ENCODE measurements at regions not wholly inside any gene's neighbourhood (a gene's known extent, or its start where the extent isn't known, plus 50 kb on each side); places are given as distances from the start of the nearest gene placed in this dataset.

- TF ChIP-seq POLR2A (IDR thresholded peaks at IDR 0.05) (no peak), CTCF (IDR thresholded peaks at IDR 0.05) (no peak)
Measured at GRCh38 chr10:71033396-71033980, 145.1 kb upstream of the PCBD1 start.
